ENCODE measurements at regions not wholly inside any gene's neighbourhood (a gene's known extent, or its start where the extent isn't known, plus 50 kb on each side); places are given as distances from the start of the nearest gene placed in this dataset.

DNA sequence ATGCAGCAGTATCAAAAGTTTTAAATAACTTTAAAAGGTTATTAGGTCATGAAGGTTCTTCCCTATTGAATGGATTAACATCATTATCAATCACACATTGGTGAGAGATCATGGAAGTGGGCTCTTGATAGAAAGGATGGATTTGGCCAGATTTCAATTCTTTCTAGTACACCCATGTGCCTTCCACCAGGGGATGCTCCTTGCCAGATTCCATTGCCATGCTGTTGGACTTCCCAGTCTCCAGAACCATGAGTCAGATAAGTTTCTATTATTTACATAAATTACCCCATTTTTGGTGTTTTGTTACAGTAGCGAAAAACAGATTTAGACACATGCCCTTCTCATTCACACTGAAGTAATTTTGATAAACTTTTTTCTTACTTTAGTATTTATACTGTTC is 1010.6 kb upstream of the C9orf72 start:
- H3K36me3 Mint-ChIP-seq (ENCODE audit: low read depth): no peaks in the 10 kb centered on the region
- no peak for DNase-seq
- no peak overlapping the region for H3K4me3 Mint-ChIP-seq
- peaks cover 11% of the 10 kb centered on the region for H3K9me3 Mint-ChIP-seq
- no peak overlapping the region for H3K9ac ChIP-seq (ENCODE audit: extremely low read depth, low read length, poor library complexity, severe bottlenecking)
- WGBS, 2 experiments (ENCODE audit: insufficient coverage in 1 of 2, insufficient read length in 1 of 2): 100% methylated on average over 1 of the region's 1 CpG; no CpG with 5 or more reads in 1 of the 2 experiments
- H3K36me3 ChIP-seq (ENCODE audit: control insufficient read depth, insufficient read depth, low read length): no peaks in the 10 kb centered on the region
- H3K27ac Mint-ChIP-seq: no peak overlapping the region
- no peaks in the 10 kb centered on the region for H3K4me1 Mint-ChIP-seq
- no peak overlapping the region for H3K4me3 ChIP-seq (ENCODE audit: low read length)
- H3K27me3 Mint-ChIP-seq (ENCODE audit: insufficient read depth): no peaks in the 10 kb centered on the region
- no peaks in the 10 kb centered on the region for H3K27me3 ChIP-seq (ENCODE audit: control insufficient read depth, insufficient read depth, low read length, poor library complexity, severe bottlenecking)
- H3K4me1 ChIP-seq (ENCODE audit: control insufficient read depth, insufficient read depth, low read length): no peaks in the 10 kb centered on the region
- TF ChIP-seq, protein P1, sequence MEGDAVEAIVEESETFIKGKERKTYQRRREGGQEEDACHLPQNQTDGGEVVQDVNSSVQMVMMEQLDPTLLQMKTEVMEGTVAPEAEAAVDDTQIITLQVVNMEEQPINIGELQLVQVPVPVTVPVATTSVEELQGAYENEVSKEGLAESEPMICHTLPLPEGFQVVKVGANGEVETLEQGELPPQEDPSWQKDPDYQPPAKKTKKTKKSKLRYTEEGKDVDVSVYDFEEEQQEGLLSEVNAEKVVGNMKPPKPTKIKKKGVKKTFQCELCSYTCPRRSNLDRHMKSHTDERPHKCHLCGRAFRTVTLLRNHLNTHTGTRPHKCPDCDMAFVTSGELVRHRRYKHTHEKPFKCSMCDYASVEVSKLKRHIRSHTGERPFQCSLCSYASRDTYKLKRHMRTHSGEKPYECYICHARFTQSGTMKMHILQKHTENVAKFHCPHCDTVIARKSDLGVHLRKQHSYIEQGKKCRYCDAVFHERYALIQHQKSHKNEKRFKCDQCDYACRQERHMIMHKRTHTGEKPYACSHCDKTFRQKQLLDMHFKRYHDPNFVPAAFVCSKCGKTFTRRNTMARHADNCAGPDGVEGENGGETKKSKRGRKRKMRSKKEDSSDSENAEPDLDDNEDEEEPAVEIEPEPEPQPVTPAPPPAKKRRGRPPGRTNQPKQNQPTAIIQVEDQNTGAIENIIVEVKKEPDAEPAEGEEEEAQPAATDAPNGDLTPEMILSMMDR (conservative IDR thresholded peaks at IDR 0.05): peak; percentile 34
- peaks cover 9% of the 10 kb centered on the region for H3K9me3 ChIP-seq (ENCODE audit: control insufficient read depth, low read length)
- H3K27ac ChIP-seq (ENCODE audit: low read depth, low read length): no peak overlapping the region

DNA sequence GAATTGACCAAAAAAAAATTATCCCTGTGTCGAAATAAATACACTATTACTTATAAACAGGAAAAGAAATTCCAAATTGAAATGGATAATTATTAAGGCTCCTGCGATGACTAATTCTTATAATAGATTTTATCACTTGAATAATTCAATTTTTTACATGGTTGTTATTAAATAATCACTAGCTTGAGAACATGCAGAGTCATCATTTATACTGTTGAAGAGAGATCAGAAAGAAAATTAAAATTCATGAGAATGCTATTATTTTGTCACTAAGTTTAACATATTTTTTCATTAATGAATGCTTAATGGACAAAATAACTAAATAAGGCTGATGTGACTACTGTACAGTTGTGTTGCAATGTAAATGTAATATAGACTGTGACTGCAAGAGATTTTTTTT is 1011.3 kb upstream of the C9orf72 start:
- no peak overlapping the region for H3K4me3 ChIP-seq (ENCODE audit: low read length)
- Mint-ChIP-seq H3K27me3 (ENCODE audit: insufficient read depth) (no peaks in the 10 kb centered on the region), H3K36me3 (ENCODE audit: low read depth) (no peaks in the 10 kb centered on the region), H3K4me1 (no peaks in the 10 kb centered on the region), H3K4me3 (no peak overlapping the region), H3K27ac (no peak overlapping the region), H3K9me3 (peaks cover 11% of the 10 kb centered on the region)
- no peaks in the 10 kb centered on the region for H3K27me3 ChIP-seq (ENCODE audit: control insufficient read depth, insufficient read depth, low read length, poor library complexity, severe bottlenecking)
- no peaks in the 10 kb centered on the region for H3K36me3 ChIP-seq (ENCODE audit: control insufficient read depth, insufficient read depth, low read length)
- no peaks in the 10 kb centered on the region for H3K4me1 ChIP-seq (ENCODE audit: control insufficient read depth, insufficient read depth, low read length)
- TF ChIP-seq, protein P1 (conservative IDR thresholded peaks at IDR 0.05): no peak
- DNase-seq: no peak
- no peak overlapping the region for H3K27ac ChIP-seq (ENCODE audit: low read depth, low read length)
- no CpG with 5 or more reads among the region's 2 CpGs for WGBS, 2 experiments (ENCODE audit: insufficient coverage in 1 of 2, insufficient read length in 1 of 2)
- peaks cover 9% of the 10 kb centered on the region for H3K9me3 ChIP-seq (ENCODE audit: control insufficient read depth, low read length)
- H3K9ac ChIP-seq (ENCODE audit: extremely low read depth, low read length, poor library complexity, severe bottlenecking): no peak overlapping the region

DNA sequence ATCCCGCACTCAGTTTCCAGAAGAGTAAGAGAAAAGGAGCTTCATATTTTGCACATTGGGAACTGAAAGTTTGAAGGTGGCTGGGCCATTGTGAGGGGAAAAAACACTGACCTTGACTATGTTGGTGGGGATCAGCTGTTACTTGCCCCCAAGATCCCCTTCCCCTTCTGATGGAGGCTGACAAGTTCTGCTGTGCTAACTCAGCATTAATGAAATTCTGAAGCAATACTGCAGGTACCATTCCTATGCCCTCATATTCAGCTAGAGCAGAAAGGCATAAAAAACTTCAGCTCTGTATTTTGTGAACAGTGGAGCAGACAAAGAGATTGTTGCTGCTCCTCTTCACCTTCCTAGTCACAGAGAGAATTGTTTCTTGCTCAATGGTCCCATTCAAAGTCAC is 1013.8 kb upstream of the C9orf72 start:
- TF ChIP-seq, protein P1 (conservative IDR thresholded peaks at IDR 0.05): no peak
- no peaks in the 10 kb centered on the region for H3K36me3 Mint-ChIP-seq (ENCODE audit: low read depth)

More for the DNA sequence above, 1013.8 kb upstream of the C9orf72 start:
- Histone ChIP-seq H3K4me1 (ENCODE audit: control insufficient read depth, insufficient read depth, low read length) (no peaks in the 10 kb centered on the region), H3K9me3 (ENCODE audit: control insufficient read depth, low read length) (peaks cover 9% of the 10 kb centered on the region), H3K27ac (ENCODE audit: low read depth, low read length) (no peak overlapping the region), H3K4me3 (ENCODE audit: low read length) (no peak overlapping the region), H3K27me3 (ENCODE audit: control insufficient read depth, insufficient read depth, low read length, poor library complexity, severe bottlenecking) (no peaks in the 10 kb centered on the region), H3K9ac (ENCODE audit: extremely low read depth, low read length, poor library complexity, severe bottlenecking) (no peak overlapping the region), H3K36me3 (ENCODE audit: control insufficient read depth, insufficient read depth, low read length) (no peaks in the 10 kb centered on the region)
- 84% methylated on average over 1 of the region's 1 CpG; no CpG with 5 or more reads in 1 of the 2 experiments for WGBS, 2 experiments (ENCODE audit: insufficient coverage in 1 of 2, insufficient read length in 1 of 2)
- Mint-ChIP-seq H3K9me3 (peaks cover 16% of the 10 kb centered on the region), H3K4me1 (no peaks in the 10 kb centered on the region), H3K4me3 (no peak overlapping the region), H3K27ac (no peak overlapping the region), H3K27me3 (ENCODE audit: insufficient read depth) (no peaks in the 10 kb centered on the region)
- DNase-seq: no peak
